KG1 (cell line): ENCODE measurements at regions not wholly inside any gene's neighbourhood (a gene's known extent, or its start where the extent isn't known, plus 50 kb on each side); places are given as distances from the start of the nearest gene placed in this dataset.
"Not testable (repeated sequence)": the region's sequence is repeated elsewhere in the genome, so short reads cannot be mapped to it uniquely, and the experiment has no call there.

Source experiments
- DNase-seq: peaks from one replicate; lab custom pipeline; 2025; lab: John Stamatoyannopoulos, UW

DNA sequence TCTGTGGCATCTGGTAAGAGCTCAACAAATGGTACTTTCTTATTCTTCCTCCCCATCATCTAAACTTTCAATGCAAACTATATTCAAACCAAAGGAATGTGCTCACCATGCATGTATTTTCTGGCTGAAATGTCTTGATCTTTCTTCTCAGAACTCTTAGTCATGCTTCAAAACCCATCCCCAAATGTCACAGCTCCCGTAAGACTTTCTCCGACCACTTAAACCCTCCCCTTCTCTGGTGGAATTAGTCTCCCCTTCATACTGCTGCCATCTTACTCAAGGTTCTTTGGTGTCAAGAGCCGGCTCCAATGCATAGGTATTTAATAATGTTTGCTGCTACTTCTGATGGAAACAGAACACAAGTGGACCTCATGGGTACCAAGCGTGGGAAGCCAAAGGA is 538.1 kb downstream of the MATN1 start:
- DNase-seq = no peak

GRCh38 chr1:30184393-30185141 is 538.8 kb downstream of the MATN1 start:
- DNase-seq = no peak

GRCh38 chr1:30183895-30184294 is 539.5 kb downstream of the MATN1 start:
- DNase-seq = no peak

DNA sequence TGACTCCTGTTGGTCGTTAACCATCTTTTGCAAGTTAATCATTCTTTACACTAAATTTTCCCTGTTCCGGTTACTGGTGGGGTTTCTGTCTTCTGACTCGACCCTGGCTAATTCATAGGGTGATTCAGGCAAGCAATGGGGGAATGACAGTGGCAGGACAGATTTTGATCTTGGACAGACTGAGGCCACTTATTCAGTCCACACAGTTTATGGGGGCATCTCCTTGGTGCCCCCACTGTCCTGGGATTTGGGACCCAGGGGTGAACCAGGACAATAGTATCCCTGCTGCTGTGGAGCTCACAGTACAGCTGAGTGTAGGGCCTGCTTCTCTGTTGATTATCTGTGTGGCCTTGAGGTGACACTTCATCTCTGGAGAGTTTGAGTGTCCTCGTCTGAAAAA is 540.4 kb downstream of the MATN1 start:
- DNase-seq = no peak

GRCh38 chr1:30179942-30180543 is 543.3 kb downstream of the MATN1 start:
- no peak for DNase-seq

GRCh38 chr1:30176477-30176876 is 546.9 kb downstream of the MATN1 start:
- DNase-seq = no peak

DNA sequence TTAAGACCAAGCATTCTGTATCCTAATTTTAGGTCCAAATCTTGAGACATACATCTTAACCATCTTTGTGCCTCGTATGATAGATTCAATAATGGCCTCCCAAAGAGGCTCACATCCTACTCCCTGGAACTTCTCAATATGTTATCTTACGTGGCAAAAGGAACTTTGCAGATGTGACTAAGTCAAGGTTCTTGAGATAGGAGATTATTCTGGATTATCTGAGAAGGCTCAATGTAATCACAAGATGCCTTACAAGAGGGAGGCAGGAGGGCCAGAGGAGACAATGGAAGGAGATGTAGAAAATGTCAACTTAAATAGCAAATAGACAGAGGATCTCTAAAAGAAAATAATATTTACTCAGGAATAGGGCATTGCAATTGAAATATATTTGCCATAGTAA is 548.9 kb downstream of the MATN1 start:
- no peak for DNase-seq

- DNase-seq = no peak
Measured at GRCh38 chr1:30173560-30173959, 549.8 kb downstream of the MATN1 start.

- DNase-seq = no peak
Measured at GRCh38 chr1:30172757-30173156, 550.6 kb downstream of the MATN1 start.

- DNase-seq = no peak
Measured at GRCh38 chr1:30172299-30172694, 551.1 kb downstream of the MATN1 start.

DNA sequence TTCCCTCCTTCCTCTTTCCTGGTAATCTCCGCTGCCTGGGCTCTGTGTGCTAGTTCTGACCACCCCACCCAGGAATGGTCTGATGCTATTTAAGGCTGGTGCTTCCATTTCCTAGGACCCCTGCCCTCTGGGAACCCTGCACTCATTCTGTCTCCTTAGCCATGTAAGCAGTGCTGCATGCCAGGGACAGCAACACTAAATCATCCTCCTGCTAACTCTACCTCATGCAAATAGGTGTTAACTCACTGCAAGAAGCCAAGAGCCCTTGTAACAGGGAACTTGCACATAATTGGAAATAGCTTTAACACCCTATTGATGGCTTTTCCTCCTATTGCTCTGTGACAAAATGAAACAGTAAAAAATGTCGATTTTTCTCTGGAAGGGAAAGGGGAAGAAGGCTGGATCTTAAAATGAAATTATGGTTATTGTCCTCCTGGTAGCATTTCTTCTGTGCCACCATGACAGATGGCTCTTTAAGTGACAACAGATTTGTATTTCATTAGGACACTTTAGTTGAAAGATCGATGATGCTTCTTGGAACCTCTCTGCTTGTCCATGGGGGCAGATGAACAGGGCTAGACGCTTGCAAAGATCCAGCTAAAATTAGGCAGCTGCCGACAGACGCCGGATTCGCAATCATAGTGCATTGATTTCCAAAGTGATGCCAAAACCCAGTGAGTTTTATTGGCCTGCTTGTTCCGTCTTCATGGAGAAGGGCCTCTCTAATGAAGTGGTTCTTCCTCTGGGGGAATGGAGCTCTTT is 551.7 kb downstream of the MATN1 start:
- DNase-seq = no peak

GRCh38 chr1:30169269-30169668 is 554.1 kb downstream of the MATN1 start:
- DNase-seq = no peak

DNA sequence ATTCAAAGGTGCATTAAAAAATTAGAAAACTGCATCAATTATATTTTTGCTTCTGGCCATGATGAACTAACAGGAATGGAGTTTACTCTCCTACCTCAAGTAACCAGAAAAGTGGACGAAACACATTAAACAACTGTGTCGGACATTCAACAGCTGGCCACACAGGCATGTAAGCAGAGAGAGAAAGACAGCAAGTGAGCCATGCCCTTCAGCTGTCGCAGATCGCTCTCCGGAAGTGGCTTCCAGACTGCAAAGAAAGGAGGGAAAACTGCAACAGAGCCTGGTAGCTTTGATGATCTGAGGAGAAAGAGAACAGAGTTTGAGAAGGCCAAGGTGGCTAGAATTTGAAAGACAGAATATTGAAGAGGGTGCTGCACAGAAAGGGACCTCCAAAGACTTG is 557.2 kb downstream of the MATN1 start:
- no peak for DNase-seq

DNA sequence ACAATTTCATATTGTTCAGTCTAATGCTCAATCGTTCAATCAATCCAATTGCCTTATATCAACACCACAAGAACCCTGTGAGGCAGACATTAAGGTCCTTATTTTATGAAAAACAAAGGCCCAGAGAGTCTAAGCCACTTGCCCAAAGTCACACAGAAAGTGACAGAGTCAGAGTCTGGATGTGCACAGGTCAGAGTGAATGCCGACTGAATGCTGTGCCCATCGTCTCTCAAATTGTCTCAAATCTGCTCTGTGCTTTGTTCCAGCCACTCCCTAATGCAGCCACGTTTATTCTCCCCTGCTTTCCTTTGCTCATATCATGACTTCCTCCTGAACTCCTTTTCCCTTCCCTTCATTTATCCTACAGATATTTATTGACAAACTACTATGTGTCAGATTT is 558.3 kb downstream of the MATN1 start:
- no peak for DNase-seq

- DNase-seq = no peak
Measured at GRCh38 chr1:30164693-30165092, 558.7 kb downstream of the MATN1 start.

DNA sequence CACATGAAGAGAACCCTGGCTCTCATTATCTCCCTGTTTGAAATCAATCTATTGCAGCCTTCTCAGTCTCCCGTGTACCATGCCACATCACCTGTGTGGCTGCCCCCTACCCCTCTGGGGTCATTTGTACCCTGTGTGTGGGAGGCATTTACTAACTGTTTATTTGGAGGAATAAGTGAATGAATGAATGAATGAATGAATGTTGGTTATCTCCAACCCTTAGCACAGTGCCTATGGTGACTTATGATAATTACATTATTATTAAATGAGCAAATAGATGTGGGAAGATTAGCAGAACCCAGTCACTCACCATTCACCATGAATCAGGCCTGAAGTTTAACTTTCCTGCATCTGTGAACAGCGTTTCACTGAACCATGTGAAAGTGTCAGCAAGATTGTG is 560.8 kb downstream of the MATN1 start:
- no peak for DNase-seq

DNA sequence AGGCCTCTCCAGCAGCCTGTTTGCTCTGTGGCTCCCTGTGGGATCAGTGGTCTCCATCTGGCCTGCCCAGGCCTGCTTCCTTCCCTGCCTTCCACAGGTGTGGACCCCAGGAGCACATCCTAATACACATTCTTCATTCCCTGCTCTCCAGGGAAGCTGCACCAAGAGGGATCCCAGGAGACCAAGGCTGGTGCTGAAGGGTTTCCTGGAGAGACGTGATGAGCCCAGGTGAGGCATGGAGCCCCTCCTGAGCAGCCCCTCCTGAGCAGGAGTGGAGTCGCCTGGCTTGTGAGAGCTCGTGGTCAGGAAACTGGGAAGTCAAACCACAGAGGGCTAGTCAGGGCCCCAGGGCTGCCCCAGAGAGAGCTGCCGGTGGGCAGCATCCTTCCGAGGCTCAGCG is 561.4 kb downstream of the MATN1 start:
- no peak for DNase-seq

DNA sequence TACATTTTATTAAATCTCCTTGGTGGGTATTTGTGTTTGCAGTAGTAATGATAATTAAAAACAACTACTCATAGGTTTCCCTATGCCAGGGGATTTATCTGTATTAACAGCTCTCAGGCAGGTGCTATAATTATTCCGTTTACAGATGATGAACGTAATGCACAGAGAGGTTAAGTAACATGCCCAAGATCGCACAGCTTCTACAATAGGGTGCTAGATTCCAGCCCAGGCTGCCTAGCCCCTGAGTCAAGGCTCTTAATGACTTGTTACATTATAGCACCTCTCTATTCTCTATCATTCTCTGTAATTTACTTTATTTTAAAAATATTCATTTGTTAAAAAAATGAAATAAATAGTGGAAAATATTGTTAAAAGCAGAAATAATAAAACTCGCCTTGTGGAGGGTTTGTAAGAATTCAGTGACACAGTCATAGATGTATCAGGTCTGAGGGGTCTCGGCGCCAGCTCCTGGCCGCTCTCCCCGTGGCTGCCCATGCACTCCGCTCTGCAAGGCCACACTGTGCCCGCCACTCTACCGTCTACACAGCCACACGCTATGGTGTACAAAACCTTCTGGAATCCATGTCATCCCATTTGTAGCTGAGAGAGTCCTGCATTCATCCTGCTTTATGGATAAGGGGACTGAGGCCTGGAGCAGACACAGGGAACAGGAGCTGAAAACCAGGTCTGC is 562.2 kb downstream of the MATN1 start:
- no peak for DNase-seq

GRCh38 chr1:30159015-30159414 is 564.4 kb downstream of the MATN1 start:
- DNase-seq = no peak

DNA sequence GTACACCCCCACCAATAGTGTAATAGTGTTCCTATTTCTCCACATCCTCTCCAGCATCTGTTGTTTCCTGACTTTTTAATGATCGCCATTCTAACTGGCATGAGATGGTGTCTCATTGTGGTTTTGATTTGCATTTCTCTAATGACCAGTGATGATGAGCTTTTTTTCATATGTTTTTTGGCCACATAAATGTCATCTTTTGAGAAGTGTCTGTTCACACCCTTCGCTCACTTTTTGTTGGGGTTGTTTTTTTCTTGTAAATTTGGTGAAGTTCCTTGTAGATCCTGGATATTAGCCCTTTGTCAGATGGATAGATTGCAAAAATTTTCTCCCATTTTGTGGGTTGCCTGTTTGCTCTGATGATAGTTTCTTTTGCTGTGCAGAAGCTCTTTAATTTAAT is 567.7 kb downstream of the MATN1 start:
- not testable (repeated sequence) for DNase-seq

DNA sequence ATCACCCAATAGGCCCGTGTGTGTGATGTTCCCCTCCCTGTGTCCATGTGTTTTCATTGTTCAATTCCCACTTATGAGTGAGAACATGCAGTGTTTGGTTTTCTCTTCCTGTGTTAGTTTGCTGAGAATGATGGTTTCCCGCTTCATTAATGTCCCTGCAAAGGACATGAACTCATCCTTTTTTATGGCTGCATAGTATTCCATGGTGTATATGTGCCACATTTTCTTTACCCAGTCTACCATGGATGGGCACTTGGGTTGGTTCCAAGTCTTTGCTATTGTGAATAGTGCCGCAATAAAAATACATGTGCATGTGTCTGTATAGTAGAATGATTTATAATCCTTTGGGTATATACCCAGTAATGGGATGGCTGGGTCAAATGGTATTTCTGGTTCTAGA is 568.1 kb downstream of the MATN1 start:
- DNase-seq = not testable (repeated sequence)

DNA sequence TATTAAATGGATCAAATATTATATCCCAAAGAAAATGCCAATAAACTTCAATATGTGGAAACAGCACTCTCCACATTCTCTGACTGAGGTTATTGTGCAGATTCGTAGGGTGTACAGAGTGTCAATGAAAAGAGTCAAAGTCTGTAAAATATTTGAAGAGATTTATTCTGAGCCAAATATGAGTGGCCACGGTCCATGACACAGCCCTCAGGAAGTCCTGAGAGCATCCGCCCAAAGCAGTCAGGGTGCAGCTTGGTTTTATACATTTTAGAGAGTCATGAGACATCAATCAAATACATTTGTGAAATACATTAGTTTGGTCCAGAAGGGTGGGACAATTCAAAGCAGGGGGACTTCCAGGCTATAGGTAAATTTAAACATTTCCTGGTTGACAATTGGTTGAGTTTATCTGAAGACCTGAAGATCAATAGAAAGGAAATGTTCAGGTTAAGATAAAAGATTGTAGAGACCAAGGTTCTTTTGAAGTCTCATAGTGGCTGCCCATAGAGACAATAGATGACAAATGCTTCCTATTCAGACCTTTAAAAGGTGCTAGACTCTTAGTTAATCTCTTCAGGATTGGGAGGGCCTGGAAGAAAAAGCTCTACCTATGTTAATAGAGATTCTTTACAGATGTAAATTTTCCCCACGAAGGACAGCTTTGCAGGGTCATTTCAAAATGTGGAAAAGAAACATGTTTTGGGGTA is 569.5 kb downstream of the MATN1 start:
- no peak for DNase-seq
